Esophagus squamous epithelium (tissue), 5 donors: ENCODE measurements at regions not wholly inside any gene's neighbourhood (a gene's known extent, or its start where the extent isn't known, plus 50 kb on each side); places are given as distances from the start of the nearest gene placed in this dataset.

Source experiments
- DNase-seq: peaks from one replicate; lab custom pipeline; 2025; lab: John Stamatoyannopoulos, UW
- H3K27ac ChIP-seq, 4 donors: fragments of 200-600 bp; sonication (generic); one replicate each; pipeline ENCODE4 v1.5.1; 2016 to 2019; ENCODE audit warnings: mild to moderate bottlenecking in 1 of 4
- H3K27me3 ChIP-seq, 4 donors: fragments of 200-600 bp; sonication (generic); 1 replicate in 3 of 4; 2 replicates in 1 of 4; pipeline versions ENCODE4 v1.5.1 to v1.6.0; 2017 to 2021; ENCODE audit warnings: antibody characterized with exemption in 1 of 4
- H3K36me3 ChIP-seq, 3 donors: fragments of 200-600 bp; sonication (generic); one replicate each; pipeline ENCODE4 v1.5.1; 2016 to 2019
- H3K4me1 ChIP-seq, 3 donors: fragments of 200-600 bp; sonication (generic); one replicate each; pipeline ENCODE4 v1.5.1; 2017 to 2019
- H3K4me3 ChIP-seq, 4 donors: fragments of 200-600 bp; sonication (generic); 1 replicate in 3 of 4; 2 replicates in 1 of 4; pipeline ENCODE4 v1.5.1; 2016 to 2019; ENCODE audit warnings: mild to moderate bottlenecking in 2 of 4, moderate library complexity in 1 of 4
- H3K9me3 ChIP-seq, 3 donors: fragments of 200-600 bp; sonication (generic); one replicate each; pipeline ENCODE4 v1.5.1; 2016 to 2019
- POLR2A ChIP-seq, 4 donors: fragments of 450-650 bp; IDR thresholded peaks; one replicate each; pipeline ENCODE4 v1.6.1; 2017; ENCODE audit warnings: antibody characterized with exemption in 4 of 4, mild to moderate bottlenecking in 4 of 4, moderate library complexity in 3 of 4
- WGBS, 2 donors: methylation state at CpG; one replicate each; pipeline ENCODE4 v1.1.5; 2018; 5-methylcytosine and 5-hydroxymethylcytosine counted together
- intact Hi-C: fragments of 100-400 bp; cut with DNase I; formaldehyde crosslinking; loops from one replicate; pipeline ENCODE4 v1.15.0; 2022
- TF ChIP-seq, protein P1 (sequence below), 6 experiments: fragments of 450-650 bp in 4 of 6; fragments of 200-600 bp in 2 of 6; sonication (generic) in 2 of 6; IDR thresholded peaks; one replicate each; pipeline ENCODE4 v1.5.1; 2016 to 2019; ENCODE audit warnings: antibody characterized with exemption in 6 of 6, mild to moderate bottlenecking in 4 of 6, moderate library complexity in 4 of 6
- donor health status: DM: yes; HTN: yes; CAD: no.

DNA sequence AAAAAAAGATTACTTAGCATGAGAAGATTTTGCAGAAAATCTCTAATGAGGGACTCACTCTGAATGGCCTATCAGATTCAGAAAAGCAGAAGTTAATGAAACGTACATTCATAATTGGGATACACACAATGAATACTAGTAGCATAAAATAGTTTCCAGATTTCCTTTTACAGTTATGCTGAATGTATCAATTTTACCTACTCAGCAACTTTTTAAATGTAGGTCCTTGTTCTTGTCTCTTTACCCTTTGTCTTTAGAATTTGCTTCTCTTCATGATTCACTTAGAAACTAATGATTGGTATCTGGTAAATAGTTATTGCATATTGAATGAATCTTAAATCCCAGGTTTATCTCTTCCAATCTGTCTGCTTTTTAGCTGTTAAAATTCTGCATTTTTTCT lies 458.8 kb downstream of the DSC3 start:
- no peaks in the 10 kb centered on the region for H3K36me3 ChIP-seq
- intact Hi-C loops, result no loop called here

DNA sequence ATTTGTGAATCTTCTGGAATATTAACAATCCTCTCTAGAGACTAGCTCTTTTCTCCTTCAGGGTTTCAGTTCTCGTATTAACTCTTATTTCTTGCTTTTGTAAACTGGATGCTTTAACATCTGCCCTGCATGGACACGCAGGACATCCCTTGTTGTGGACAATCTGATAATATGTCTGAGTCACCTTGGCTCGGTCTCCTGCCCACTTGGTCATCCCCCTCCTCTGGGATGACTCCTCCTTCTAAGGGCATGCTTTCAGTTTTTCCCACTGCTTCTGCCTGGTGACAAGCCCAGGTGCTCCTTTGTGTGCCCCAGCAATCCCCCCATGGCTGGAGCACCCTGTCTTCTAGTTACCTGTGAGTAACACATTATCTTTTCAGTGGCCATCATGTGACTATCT lies 460.5 kb downstream of the DSC3 start:
- Histone ChIP-seq H3K36me3 (no peaks in the 10 kb centered on the region), H3K27me3 (no peaks in the 10 kb centered on the region), H3K4me3 (no peak overlapping the region), H3K9me3 (no peaks in the 10 kb centered on the region), H3K27ac (no peak overlapping the region), H3K4me1 (no peaks in the 10 kb centered on the region)
- no peak for TF ChIP-seq POLR2A (IDR thresholded peaks at IDR 0.05)
- TF ChIP-seq, protein P1, sequence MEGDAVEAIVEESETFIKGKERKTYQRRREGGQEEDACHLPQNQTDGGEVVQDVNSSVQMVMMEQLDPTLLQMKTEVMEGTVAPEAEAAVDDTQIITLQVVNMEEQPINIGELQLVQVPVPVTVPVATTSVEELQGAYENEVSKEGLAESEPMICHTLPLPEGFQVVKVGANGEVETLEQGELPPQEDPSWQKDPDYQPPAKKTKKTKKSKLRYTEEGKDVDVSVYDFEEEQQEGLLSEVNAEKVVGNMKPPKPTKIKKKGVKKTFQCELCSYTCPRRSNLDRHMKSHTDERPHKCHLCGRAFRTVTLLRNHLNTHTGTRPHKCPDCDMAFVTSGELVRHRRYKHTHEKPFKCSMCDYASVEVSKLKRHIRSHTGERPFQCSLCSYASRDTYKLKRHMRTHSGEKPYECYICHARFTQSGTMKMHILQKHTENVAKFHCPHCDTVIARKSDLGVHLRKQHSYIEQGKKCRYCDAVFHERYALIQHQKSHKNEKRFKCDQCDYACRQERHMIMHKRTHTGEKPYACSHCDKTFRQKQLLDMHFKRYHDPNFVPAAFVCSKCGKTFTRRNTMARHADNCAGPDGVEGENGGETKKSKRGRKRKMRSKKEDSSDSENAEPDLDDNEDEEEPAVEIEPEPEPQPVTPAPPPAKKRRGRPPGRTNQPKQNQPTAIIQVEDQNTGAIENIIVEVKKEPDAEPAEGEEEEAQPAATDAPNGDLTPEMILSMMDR (IDR thresholded peaks at IDR 0.05), result no peak
- intact Hi-C loops, result no loop called here
- WGBS, 2 donors, result 57 to 58% methylated on average over 3 of the region's 3 CpGs
- no peak for DNase-seq

More for the DNA sequence above, 458.8 kb downstream of the DSC3 start:
- H3K9me3 ChIP-seq, result no peaks in the 10 kb centered on the region
- no peak for DNase-seq
- no peaks in the 10 kb centered on the region for H3K27me3 ChIP-seq
- H3K27ac ChIP-seq, result no peak overlapping the region
- H3K4me3 ChIP-seq, result no peak overlapping the region
- TF ChIP-seq POLR2A (IDR thresholded peaks at IDR 0.05), result no peak
- TF ChIP-seq, protein P1 (IDR thresholded peaks at IDR 0.05), result no peak
- H3K4me1 ChIP-seq, result no peaks in the 10 kb centered on the region
- 62 to 83% methylated on average over 1 of the region's 1 CpG for WGBS, 2 donors

DNA sequence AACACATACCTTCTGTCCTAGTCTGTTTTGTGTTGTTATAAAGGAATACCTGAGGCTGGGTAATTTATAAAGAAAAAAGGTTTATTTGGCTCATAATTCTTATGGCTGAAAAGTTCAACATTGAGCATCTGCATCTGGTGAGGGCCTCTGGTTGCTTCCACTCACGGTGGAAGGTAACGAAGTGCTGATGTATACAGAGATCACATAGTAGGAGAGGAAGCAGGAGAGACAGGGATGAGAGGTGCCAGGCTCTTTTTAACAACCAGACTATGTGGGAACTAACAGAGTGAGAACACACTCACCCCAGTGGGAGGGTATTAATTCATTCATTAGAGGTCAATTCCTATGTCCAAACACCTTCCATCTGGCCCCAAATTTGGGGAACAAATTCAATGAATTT lies 463.8 kb downstream of the DSC3 start:
- no peaks in the 10 kb centered on the region for H3K36me3 ChIP-seq
- H3K27me3 ChIP-seq, result no peaks in the 10 kb centered on the region
- DNase-seq, result no peak
- intact Hi-C loops, result no loop called here
- WGBS, 2 donors, result 55 to 81% methylated on average over 2 of the region's 2 CpGs
- H3K4me1 ChIP-seq, result no peaks in the 10 kb centered on the region
- no peak overlapping the region for H3K4me3 ChIP-seq
- H3K27ac ChIP-seq, result no peak overlapping the region
- no peaks in the 10 kb centered on the region for H3K9me3 ChIP-seq
- no peak for TF ChIP-seq POLR2A (IDR thresholded peaks at IDR 0.05)
- TF ChIP-seq, protein P1 (IDR thresholded peaks at IDR 0.05), result no peak

DNA sequence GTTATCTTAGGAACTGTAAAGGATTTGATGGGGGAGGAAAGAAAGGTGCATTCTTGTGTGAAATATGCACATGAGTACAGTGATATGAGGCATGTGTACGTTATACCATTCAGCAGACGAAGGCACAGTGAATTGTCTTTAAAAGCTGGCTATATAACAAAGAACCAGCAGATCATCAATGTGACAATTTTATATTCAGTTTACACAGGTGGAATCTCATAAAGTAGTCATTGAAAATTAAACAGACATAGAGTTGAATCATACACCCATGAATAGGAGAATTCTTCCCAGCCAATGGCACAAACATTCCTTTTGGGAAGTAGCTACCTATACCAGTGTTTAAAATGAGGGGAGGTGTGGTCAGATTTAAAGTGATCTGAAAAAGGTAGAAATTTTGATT lies 470.3 kb downstream of the DSC3 start:
- H3K27me3 ChIP-seq, result no peaks in the 10 kb centered on the region
- H3K9me3 ChIP-seq, result no peaks in the 10 kb centered on the region
- H3K4me3 ChIP-seq, result no peak overlapping the region
- TF ChIP-seq POLR2A (IDR thresholded peaks at IDR 0.05), result no peak
- TF ChIP-seq, protein P1 (IDR thresholded peaks at IDR 0.05), result no peak
- no peaks in the 10 kb centered on the region for H3K36me3 ChIP-seq
- intact Hi-C loops, result no loop called here
- no peak overlapping the region for H3K27ac ChIP-seq
- no peak for DNase-seq
- H3K4me1 ChIP-seq, result no peaks in the 10 kb centered on the region
- WGBS, 2 donors, result 53 to 69% methylated on average over 2 of the region's 2 CpGs

DNA sequence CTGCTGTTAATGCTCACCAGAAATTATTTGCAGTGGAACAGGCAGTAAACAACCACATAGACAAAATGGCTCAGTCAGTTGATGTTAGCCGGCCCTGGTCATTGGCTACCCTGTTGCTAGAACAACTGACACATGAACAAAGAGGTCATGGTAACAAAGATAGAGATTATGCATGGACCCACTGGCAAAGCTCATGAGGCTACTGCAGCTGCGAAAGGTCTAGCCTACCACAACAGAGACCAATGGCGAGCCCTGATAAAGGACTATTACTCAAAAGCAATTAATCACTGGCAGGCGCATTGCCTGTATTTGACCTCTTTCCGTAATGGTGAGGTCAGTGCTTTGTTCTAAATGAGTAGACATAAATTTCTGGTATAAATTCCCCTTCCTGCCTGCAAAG lies 474.2 kb downstream of the DSC3 start:
- Histone ChIP-seq H3K27me3 (no peaks in the 10 kb centered on the region), H3K4me1 (no peaks in the 10 kb centered on the region), H3K27ac (no peak overlapping the region), H3K9me3 (no peaks in the 10 kb centered on the region), H3K4me3 (no peak overlapping the region), H3K36me3 (no peaks in the 10 kb centered on the region)
- TF ChIP-seq POLR2A (IDR thresholded peaks at IDR 0.05), result no peak
- TF ChIP-seq, protein P1 (IDR thresholded peaks at IDR 0.05), result no peak
- intact Hi-C loops, result no loop called here
- 67 to 75% methylated on average over 5 of the region's 5 CpGs for WGBS, 2 donors
- DNase-seq, result no peak
